GM21737 (cell line): ENCODE measurements at regions not wholly inside any gene's neighbourhood (a gene's known extent, or its start where the extent isn't known, plus 50 kb on each side); places are given as distances from the start of the nearest gene placed in this dataset.

Source experiments
- ATAC-seq: cut with Tn5 transposase; IDR thresholded peaks from one replicate; pipeline ENCODE4 v1.9.1; 2021; ENCODE audit warnings: mild to moderate bottlenecking, moderate library complexity; ENCODE audit not compliant: unreplicated experiment

GRCh38 chr2:236793023-236794011 lies 223.7 kb downstream of the ACKR3 start:
- no peak for ATAC-seq

- ATAC-seq: no peak
Measured at GRCh38 chr2:236794176-236794957, 224.7 kb downstream of the ACKR3 start.

GRCh38 chr2:236795169-236795860 lies 225.7 kb downstream of the ACKR3 start:
- ATAC-seq: no peak

GRCh38 chr2:236795861-236796219 lies 226.2 kb downstream of the ACKR3 start:
- no peak for ATAC-seq

GRCh38 chr2:236796236-236796635 lies 226.6 kb downstream of the ACKR3 start:
- ATAC-seq: no peak

GRCh38 chr2:236797411-236797810 lies 227.8 kb downstream of the ACKR3 start:
- ATAC-seq: no peak

- ATAC-seq: no peak
Measured at GRCh38 chr2:236798491-236798890, 228.9 kb downstream of the ACKR3 start.

GRCh38 chr2:236799391-236800026 lies 229.9 kb downstream of the ACKR3 start:
- ATAC-seq: no peak

- ATAC-seq: no peak
Measured at GRCh38 chr2:236802862-236803261, 233.2 kb downstream of the ACKR3 start.

GRCh38 chr2:236803621-236804020 lies 234.0 kb downstream of the ACKR3 start:
- ATAC-seq: no peak

GRCh38 chr2:236805800-236806531 lies 236.3 kb downstream of the ACKR3 start:
- ATAC-seq: no peak

GRCh38 chr2:236809716-236810115 lies 240.1 kb downstream of the ACKR3 start:
- ATAC-seq: no peak

- ATAC-seq: no peak
Measured at GRCh38 chr2:236811062-236811656, 241.5 kb downstream of the ACKR3 start.

GRCh38 chr2:236813766-236814165 lies 244.1 kb downstream of the ACKR3 start:
- no peak for ATAC-seq

GRCh38 chr2:236814593-236814992 lies 245.0 kb downstream of the ACKR3 start:
- no peak for ATAC-seq

GRCh38 chr2:236815746-236816145 lies 246.1 kb downstream of the ACKR3 start:
- ATAC-seq: no peak

- no peak for ATAC-seq
Measured at GRCh38 chr2:236816197-236817170, 246.9 kb downstream of the ACKR3 start.

GRCh38 chr2:236818281-236819045 lies 248.8 kb downstream of the ACKR3 start:
- ATAC-seq: no peak
